Stomach (tissue), 8 donors: ENCODE measurements at regions not wholly inside any gene's neighbourhood (a gene's known extent, or its start where the extent isn't known, plus 50 kb on each side); places are given as distances from the start of the nearest gene placed in this dataset.

Source experiments
- DNase-seq, 2 donors: peaks; one replicate each; pipeline versions ENCODE4 v3.0.0 to v3.0.0-alpha.2; 2013 to 2019
- H3K27ac ChIP-seq, 5 donors: fragments of 200-600 bp in 4 of 5; sonication (generic) in 4 of 5; one replicate each; pipeline ENCODE4 v1.5.1; 2013 to 2019; ENCODE audit warnings: mild to moderate bottlenecking in 1 of 5, moderate library complexity in 1 of 5
- H3K27me3 ChIP-seq, 3 donors: fragments of 200-600 bp; sonication (generic); one replicate each; pipeline ENCODE4 v1.5.1; 2017 to 2019; ENCODE audit warnings: mixed run types in 1 of 3
- H3K36me3 ChIP-seq, 4 donors: fragments of 200-600 bp; sonication (generic); 1 replicate in 3 of 4; 2 replicates in 1 of 4; pipeline ENCODE4 v1.5.1; 2016 to 2019
- H3K4me1 ChIP-seq, 4 donors: fragments of 200-600 bp; sonication (generic); one replicate each; pipeline ENCODE4 v1.5.1; 2016 to 2019
- H3K4me3 ChIP-seq, 4 donors: fragments of 200-600 bp; sonication (generic) in 3 of 4; one replicate each; pipeline ENCODE4 v1.5.1; 2016 to 2019; ENCODE audit warnings: mild to moderate bottlenecking in 1 of 4
- H3K9me3 ChIP-seq, 4 donors: fragments of 200-600 bp; sonication (generic); one replicate each; pipeline ENCODE4 v1.5.1; 2016 to 2019
- CTCF ChIP-seq, 7 experiments: fragments of 450-650 bp in 4 of 7; fragments of 200-600 bp in 3 of 7; sonication (generic) in 3 of 7; IDR thresholded peaks; one replicate each; pipeline ENCODE4 v1.5.1; 2016 to 2019; ENCODE audit warnings: antibody characterized with exemption in 7 of 7, control low read depth in 2 of 7, mild to moderate bottlenecking in 1 of 7
- EP300 ChIP-seq: sonication (generic); formaldehyde crosslinking; IDR thresholded peaks from one replicate; pipeline ENCODE4 v1.6.1; 2017; ENCODE audit warnings: antibody characterized with exemption
- POLR2A ChIP-seq, 4 donors: fragments of 450-650 bp; IDR thresholded peaks; one replicate each; pipeline ENCODE4 v1.6.1; 2016; ENCODE audit warnings: antibody characterized with exemption in 4 of 4, control low read depth in 2 of 4, mild to moderate bottlenecking in 1 of 4, moderate library complexity in 1 of 4
- POLR2AphosphoS5 ChIP-seq, 3 donors: sonication (generic); formaldehyde crosslinking; IDR thresholded peaks; one replicate each; pipeline ENCODE4 v1.6.1; 2016; ENCODE audit warnings: antibody characterized with exemption in 3 of 3
- WGBS, 5 donors: extraction: QIAGEN DNeasy Blood & Tissue Kit in 3 of 5; methylation state at CpG; one replicate each; pipeline versions ENCODE4 v1.1.5 to v1.1.7; 2013 to 2018; 5-methylcytosine and 5-hydroxymethylcytosine counted together
- intact Hi-C: fragments of 100-400 bp; cut with DNase I; formaldehyde crosslinking; loops from one replicate; pipeline ENCODE4 v1.15.1; 2023; ENCODE audit warnings: low total_unique reads
- donor health status: healthy with polysubstance abuse.
- donor health status: Bipolar disorder and iron deficiency.
- donor health status: healthy.

GRCh38 chr15:61697796-61698195, 362.5 kb downstream of the VPS13C start:
- peaks cover 0 to 8% (median 0%) of the 10 kb centered on the region in 3 donors for H3K27me3 ChIP-seq
- intact Hi-C loops: no loop called here
- 87 to 98% (median 88%) methylated on average over 2 of the region's 2 CpGs for WGBS, 5 donors
- no peak for TF ChIP-seq POLR2A (IDR thresholded peaks at IDR 0.05)
- no peak for TF ChIP-seq POLR2AphosphoS5 (IDR thresholded peaks at IDR 0.05)
- no peak for TF ChIP-seq EP300
- no peak for TF ChIP-seq CTCF (IDR thresholded peaks at IDR 0.05)
- H3K27ac ChIP-seq: no peak overlapping the region
- H3K36me3 ChIP-seq: no peaks in the 10 kb centered on the region
- no peaks in the 10 kb centered on the region for H3K4me1 ChIP-seq
- no peak overlapping the region for H3K4me3 ChIP-seq
- no peak for DNase-seq
- H3K9me3 ChIP-seq: no peaks in the 10 kb centered on the region

- no peak overlapping the region for H3K4me3 ChIP-seq
- no peaks in the 10 kb centered on the region for H3K36me3 ChIP-seq
- TF ChIP-seq EP300: no peak
- no peaks in the 10 kb centered on the region for H3K9me3 ChIP-seq
- no peak for DNase-seq
- H3K4me1 ChIP-seq: no peaks in the 10 kb centered on the region
- intact Hi-C loops: no loop called here
- 83 to 99% (median 90%) methylated on average over 5 of the region's 5 CpGs for WGBS, 5 donors
- peaks cover 0 to 4% (median 0%) of the 10 kb centered on the region in 3 donors for H3K27me3 ChIP-seq
- H3K27ac ChIP-seq: no peak overlapping the region
Measured at GRCh38 chr15:61689067-61689466, 371.2 kb downstream of the VPS13C start.

GRCh38 chr15:61687651-61688050, 372.6 kb downstream of the VPS13C start:
- Histone ChIP-seq H3K4me3 (no peak overlapping the region), H3K4me1 (peaks cover 0 to 4% (median 0%) of the 10 kb centered on the region in 4 donors), H3K27me3 (no peaks in the 10 kb centered on the region), H3K36me3 (no peaks in the 10 kb centered on the region), H3K9me3 (no peaks in the 10 kb centered on the region), H3K27ac (no peak overlapping the region)
- intact Hi-C loops: no loop called here
- DNase-seq: no peak
- TF ChIP-seq POLR2A (IDR thresholded peaks at IDR 0.05): no peak
- TF ChIP-seq EP300: no peak
- no peak for TF ChIP-seq POLR2AphosphoS5 (IDR thresholded peaks at IDR 0.05)
- no peak for TF ChIP-seq CTCF (IDR thresholded peaks at IDR 0.05)

- peaks cover 0 to 4% (median 0%) of the 10 kb centered on the region in 4 donors for H3K4me1 ChIP-seq
Measured at GRCh38 chr15:61687124-61687523, 373.1 kb downstream of the VPS13C start.

More at GRCh38 chr15:61687124-61687523, 373.1 kb downstream of the VPS13C start:
- Histone ChIP-seq H3K27me3 (no peaks in the 10 kb centered on the region), H3K4me3 (no peak overlapping the region), H3K27ac (no peak overlapping the region), H3K9me3 (no peaks in the 10 kb centered on the region), H3K36me3 (no peaks in the 10 kb centered on the region)
- no peak for DNase-seq
- intact Hi-C loops: no loop called here
- 64 to 70% (median 67%) methylated on average over 6 of the region's 6 CpGs for WGBS, 5 donors
- TF ChIP-seq EP300 (no peak), POLR2AphosphoS5 (IDR thresholded peaks at IDR 0.05) (no peak), POLR2A (IDR thresholded peaks at IDR 0.05) (no peak), CTCF (IDR thresholded peaks at IDR 0.05) (no peak)
